Stimulated activated CD8-positive, alpha-beta memory T cell treated with anti-CD3 and anti-CD28 coated beads, Interleukin-4, amount 100 ng/mL, for 48 hours (primary cell): ENCODE measurements at regions not wholly inside any gene's neighbourhood (a gene's known extent, or its start where the extent isn't known, plus 50 kb on each side); places are given as distances from the start of the nearest gene placed in this dataset.

ENCODE experiments used
- DNase-seq: peaks from one replicate; pipeline ENCODE4 v3.0.0-alpha.2; 2020

DNA sequence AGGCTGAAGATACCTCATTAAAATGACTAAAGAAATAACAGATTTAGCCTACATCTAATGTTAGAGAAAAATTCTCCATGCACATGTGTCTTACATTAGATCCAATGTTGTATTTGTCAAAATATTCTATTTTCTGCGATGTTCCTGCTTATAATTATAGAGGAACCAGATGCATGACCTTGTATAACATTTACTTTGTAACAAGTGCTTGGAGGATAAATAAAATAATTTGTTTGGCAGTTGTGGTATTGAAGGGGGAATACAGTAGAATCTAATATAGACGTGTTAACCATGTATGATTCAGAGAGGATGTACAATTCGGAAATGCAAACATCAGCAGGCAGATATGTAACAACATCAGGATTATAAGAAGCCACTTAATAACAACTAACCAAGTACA, 922.2 kb downstream of the TUSC7 start:
- no peak for DNase-seq

GRCh38 chr3:117632191-117632590, 922.6 kb downstream of the TUSC7 start:
- DNase-seq, result no peak

DNA sequence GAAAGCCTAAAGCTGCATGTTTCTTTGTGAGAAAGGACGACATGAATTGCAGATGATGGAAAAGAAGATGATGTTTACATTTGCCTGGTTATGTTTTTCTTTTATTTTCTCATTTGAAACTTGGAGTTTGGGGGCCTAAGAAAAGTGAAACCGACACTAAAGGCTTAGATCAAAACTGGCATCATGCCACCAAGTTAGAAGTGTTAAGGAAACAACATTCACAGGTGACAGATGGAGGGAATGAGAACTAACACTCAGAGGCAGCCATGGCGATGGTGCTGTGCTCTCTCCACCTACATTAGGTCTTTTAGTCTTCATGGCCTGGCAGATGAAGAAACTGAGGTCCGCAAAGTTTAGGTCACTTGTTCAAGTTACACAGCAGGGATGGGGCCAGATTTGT, 923.6 kb downstream of the TUSC7 start:
- DNase-seq, result no peak

GRCh38 chr3:117637666-117638065, 928.1 kb downstream of the TUSC7 start:
- DNase-seq, result no peak

DNA sequence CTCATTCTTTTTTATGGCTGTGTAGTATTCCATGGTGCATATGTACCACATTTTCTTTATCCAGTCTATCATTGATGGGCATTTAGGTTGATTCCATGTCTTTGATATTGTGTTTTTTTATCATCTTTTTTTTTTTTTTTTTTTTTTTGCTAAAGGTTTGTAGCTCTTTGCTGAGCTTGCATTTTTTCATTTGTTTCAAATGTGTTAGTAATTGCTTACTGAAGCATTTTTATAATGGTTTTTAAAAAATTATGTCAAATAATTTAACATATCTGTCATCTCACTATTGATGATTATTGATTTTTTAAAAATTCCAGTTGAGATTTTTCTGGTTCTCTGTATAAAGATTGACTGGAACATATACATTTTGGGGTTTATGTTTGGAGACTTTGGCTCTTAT, 934.6 kb downstream of the TUSC7 start:
- DNase-seq, result no peak

DNA sequence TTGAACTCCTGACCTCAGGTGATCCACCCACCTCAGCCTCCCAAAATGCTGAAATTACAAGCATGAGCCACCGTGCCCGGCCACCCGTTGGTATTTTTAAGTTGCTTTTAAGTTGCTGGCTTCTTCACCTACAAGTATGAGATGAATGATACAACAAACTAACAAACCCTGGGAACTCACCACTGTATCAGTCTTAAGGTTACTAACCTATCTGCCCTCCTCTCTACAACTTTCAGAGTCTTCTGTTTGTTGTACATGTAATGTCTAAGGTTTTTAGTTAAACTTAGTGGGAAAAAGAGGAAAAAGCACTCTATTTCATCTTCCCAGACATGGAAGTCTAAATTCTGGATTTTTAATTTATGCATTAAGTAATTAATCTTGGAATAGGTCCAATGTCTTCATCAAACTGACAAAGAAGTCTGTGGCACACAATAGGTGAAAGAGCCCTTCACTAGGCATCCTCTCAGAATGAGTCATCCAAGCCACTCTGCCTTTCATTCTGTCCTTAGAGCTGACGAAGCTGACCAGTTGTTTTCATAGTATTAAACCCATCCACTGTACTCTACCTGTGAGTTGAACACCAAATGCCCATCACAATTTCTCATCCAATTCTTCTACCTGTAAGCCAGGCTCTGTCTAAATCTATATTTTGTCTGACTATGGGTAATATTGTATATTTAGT, 936.1 kb downstream of the TUSC7 start:
- DNase-seq, result no peak

DNA sequence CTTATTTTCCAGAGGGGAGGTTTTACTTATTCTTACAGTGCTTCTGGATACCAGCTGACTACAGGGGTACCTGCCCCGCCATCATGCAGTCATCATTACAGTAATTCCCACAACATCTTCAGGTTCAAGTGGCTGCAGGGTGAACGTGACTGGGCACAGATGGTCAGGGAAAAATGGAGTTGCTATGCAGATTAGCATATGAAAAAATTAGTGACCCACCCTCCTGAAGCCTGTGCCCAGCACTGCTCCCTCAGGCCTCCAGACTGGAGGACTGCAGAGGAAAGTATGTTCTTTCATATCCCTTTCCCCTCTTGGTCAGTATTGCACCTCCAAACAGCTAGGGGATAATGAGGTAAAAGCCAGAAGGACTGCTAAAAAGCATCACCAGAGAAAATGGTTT, 937.9 kb downstream of the TUSC7 start:
- DNase-seq, result no peak

DNA sequence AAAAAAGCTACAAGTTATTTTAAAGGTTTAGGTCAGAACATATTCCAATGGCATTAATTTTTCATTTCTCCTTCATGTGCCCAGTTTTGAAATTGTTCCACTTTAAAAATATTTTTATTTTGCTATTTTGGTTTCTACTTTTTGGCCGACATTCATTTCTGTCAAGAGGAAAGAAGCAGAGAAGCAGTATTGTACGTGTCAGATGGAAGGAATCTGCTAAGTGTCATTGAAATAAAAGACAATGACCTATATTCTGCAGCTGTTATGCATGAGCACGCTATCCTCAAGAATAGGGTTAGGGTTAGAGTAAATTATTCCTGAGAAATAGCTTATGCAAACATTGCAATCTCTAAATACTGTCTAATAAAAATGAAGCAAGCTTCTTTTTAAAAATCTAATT, 941.7 kb downstream of the TUSC7 start:
- no peak for DNase-seq

GRCh38 chr3:117656391-117656790, 946.8 kb downstream of the TUSC7 start:
- DNase-seq, result no peak

GRCh38 chr3:117657278-117657677, 947.7 kb downstream of the TUSC7 start:
- DNase-seq, result no peak

GRCh38 chr3:117660941-117661817, 951.6 kb downstream of the TUSC7 start:
- no peak for DNase-seq

DNA sequence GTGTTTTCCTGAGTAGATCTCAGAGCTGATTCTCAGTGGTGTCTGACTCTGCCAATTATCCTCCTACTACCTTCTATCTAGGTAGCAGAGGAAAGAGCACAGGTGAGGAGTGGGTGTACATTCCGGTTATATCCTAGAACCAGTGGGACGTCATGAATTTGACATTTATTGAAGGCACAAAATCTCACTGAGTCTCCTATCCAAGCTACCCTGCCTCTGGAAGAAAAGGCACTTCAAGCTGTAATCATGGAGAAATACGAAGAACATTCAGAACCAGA, 952.2 kb downstream of the TUSC7 start:
- no peak for DNase-seq

DNA sequence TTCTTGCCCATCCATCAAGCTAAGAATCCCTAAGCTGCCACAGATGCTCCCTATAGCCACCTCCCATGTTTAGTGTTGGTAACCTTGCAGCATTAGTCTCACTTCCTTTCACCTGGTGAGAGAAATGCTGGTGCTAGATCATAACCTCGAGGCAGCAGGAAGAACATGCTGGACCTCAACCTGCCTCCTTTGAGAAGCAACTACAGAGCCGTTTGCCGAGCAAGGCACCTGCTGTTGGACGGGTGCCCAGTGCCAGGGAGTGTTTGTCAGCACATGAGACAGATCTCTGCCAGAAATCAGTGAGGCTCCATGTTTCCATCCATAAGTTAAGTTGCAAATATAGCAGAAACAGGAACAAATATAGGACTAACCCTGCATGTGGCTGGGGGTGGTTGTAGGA, 955.7 kb downstream of the TUSC7 start:
- no peak for DNase-seq

GRCh38 chr3:117666325-117666724, 956.7 kb downstream of the TUSC7 start:
- no peak for DNase-seq

DNA sequence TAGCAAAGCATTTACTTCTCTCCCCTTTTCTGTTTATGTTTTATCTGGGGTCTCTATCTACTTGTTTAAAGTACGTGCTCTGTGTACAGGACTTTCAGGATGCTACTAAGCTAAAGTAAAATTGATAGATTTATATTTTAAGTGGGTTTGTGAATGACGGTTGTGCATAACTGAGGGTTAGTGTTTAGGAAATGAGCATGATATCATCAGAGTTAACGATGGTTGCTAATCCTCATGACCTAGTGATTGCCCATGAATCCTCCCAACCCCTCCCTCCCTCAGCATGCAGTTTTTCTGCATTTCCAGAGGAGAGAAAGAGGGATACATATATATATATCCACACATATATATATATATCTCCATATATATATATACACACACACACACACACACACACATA, 957.2 kb downstream of the TUSC7 start:
- DNase-seq, result no peak

GRCh38 chr3:117669774-117670173, 960.2 kb downstream of the TUSC7 start:
- DNase-seq, result no peak

GRCh38 chr3:117671722-117672318, 962.2 kb downstream of the TUSC7 start:
- no peak for DNase-seq

DNA sequence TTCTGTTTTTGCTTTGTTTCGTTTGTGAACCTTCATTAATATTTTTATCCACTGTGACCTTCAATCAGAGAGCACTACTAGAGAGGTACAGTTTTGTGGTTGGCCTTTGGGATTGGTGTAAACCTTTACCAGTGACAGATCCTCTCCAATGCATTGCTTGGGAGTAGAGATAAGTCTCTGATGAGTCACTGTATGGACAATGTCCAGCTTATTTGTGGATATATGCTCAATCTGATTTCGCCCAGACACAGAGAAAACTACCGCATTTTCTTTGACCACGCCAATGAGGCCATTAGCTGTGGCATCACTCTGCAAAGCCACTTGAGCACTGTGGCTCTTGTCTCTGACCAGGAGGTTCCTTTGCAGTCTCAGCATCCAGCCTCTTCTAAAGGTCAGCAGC, 964.7 kb downstream of the TUSC7 start:
- DNase-seq, result no peak

GRCh38 chr3:117681619-117682018, 972.0 kb downstream of the TUSC7 start:
- DNase-seq, result no peak

GRCh38 chr3:117687096-117687495, 977.5 kb downstream of the TUSC7 start:
- DNase-seq, result no peak

DNA sequence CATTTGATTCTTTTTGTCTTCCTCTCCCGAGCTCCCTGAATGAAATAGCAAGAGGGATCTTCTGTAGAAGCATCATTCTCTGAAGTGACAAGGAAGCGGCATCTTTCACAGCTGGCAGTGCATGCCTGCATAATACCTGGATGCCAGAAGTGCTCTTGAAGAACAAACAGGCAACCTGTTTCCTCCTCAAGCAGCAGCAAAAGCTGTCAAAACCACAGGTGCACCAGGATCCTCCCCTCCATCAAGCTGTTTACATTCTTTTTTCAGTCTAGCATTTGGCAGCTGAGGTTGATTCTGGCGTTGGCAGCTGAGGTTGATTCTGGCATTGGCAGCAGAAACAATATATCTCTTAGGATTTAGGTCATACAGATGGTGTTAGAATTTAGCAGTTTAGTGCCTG, 979.0 kb downstream of the TUSC7 start:
- no peak for DNase-seq

- DNase-seq, result no peak
Measured at GRCh38 chr3:117691526-117691925, 981.9 kb downstream of the TUSC7 start.

DNA sequence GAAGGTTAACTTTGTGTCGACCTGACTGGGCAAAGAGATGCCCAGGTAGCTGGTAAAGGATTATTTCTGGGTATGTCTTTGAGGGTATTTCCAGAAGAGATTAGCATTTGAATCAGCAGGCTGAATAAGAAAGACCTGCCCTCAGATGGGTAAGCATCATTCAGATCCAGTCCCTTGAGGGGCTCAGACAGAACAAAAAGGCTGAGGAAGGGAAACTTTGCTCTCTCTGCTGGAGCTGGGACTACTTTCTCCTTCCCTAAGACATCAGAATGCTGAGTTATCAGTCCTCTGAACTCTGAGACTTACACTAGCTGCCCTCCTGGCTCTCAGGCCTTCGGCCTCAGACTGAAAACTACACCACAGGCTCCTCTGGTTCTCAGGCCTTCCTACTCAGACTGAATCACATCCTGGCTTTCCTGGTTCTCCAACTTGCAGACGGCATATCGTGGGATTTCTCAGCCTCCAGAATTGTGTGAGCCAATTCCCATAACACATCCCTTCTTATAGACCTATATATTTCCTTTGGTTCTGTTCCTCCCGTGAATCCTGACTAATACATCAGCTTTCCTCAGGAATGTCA, 982.9 kb downstream of the TUSC7 start:
- DNase-seq, result no peak

- no peak for DNase-seq
Measured at GRCh38 chr3:117695321-117695720, 985.7 kb downstream of the TUSC7 start.
